ENCODE measurements at regions not wholly inside any gene's neighbourhood (a gene's known extent, or its start where the extent isn't known, plus 50 kb on each side); places are given as distances from the start of the nearest gene placed in this dataset.

- no peak for TF ChIP-seq CTCF (IDR thresholded peaks at IDR 0.05 in 2 of 3, conservative IDR thresholded peaks at IDR 0.05 in 1 of 3; ENCODE audit: borderline replicate concordance in 1 of 3, insufficient read depth in 1 of 3, low read depth in 2 of 3, low read length in 2 of 3)
- TF ChIP-seq POLR2AphosphoS5 (IDR thresholded peaks at IDR 0.05; ENCODE audit: low read depth, low read length), result no peak
- no peak for TF ChIP-seq YY1 (IDR thresholded peaks at IDR 0.05; ENCODE audit: extremely low read depth, insufficient replicate concordance, low read depth, low read length)
- TF ChIP-seq SIN3A (IDR thresholded peaks at IDR 0.05; ENCODE audit: low read depth), result no peak
- no peak for TF ChIP-seq ZBTB33 (IDR thresholded peaks at IDR 0.05; ENCODE audit: extremely low read depth, insufficient replicate concordance, low read length)
- TF ChIP-seq EZH2 (IDR thresholded peaks at IDR 0.05), result no peak
- TF ChIP-seq EGR1 (IDR thresholded peaks at IDR 0.05; ENCODE audit: low read depth), result no peak
- TF ChIP-seq RAD21 (IDR thresholded peaks at IDR 0.05; ENCODE audit: low read depth), result no peak
- no peak for TF ChIP-seq ELF1 (IDR thresholded peaks at IDR 0.05; ENCODE audit: borderline replicate concordance, low read depth)
These were observed 83.1 kb upstream of the GADL1 start for GRCh38 chr3:30977592-30977991.

All from HCT116 (cell line).